Mesenchymal stem cell (in vitro differentiated cells and primary cell): ENCODE measurements at regions not wholly inside any gene's neighbourhood (a gene's known extent, or its start where the extent isn't known, plus 50 kb on each side); places are given as distances from the start of the nearest gene placed in this dataset.
"Not testable (repeated sequence)": the region's sequence is repeated elsewhere in the genome, so short reads cannot be mapped to it uniquely, and the experiment has no call there.

ENCODE experiments used
- DNase-seq: peaks from one replicate; pipeline ENCODE4 v3.0.0-alpha.2; 2013
- H2AFZ ChIP-seq: one replicate; pipeline ENCODE4 v1.6.1; 2013; ENCODE audit warnings: low read depth, mild to moderate bottlenecking, control low read depth, inconsistent platforms, low read length, moderate library complexity
- H2AK5ac ChIP-seq: 2 replicates; pipeline ENCODE4 v1.6.1; 2013; ENCODE audit warnings: low read length, moderate library complexity, mild to moderate bottlenecking, inconsistent platforms; ENCODE audit not compliant: severe bottlenecking
- H2BK120ac ChIP-seq: one replicate; pipeline ENCODE4 v1.6.1; 2013; ENCODE audit warnings: low read depth, mild to moderate bottlenecking, inconsistent platforms, low read length, moderate library complexity
- H2BK12ac ChIP-seq, 2 experiments: one replicate each; pipeline ENCODE4 v1.6.1; 2013; ENCODE audit warnings: inconsistent platforms in 2 of 2, low read length in 2 of 2, mild to moderate bottlenecking in 2 of 2, moderate library complexity in 2 of 2, control low read depth in 1 of 2
- H2BK15ac ChIP-seq: one replicate; pipeline ENCODE4 v1.6.1; 2013; ENCODE audit warnings: mild to moderate bottlenecking, low read depth, inconsistent platforms; ENCODE audit not compliant: poor library complexity, severe bottlenecking
- H2BK5ac ChIP-seq: 2 replicates; pipeline ENCODE4 v1.6.1; 2013; ENCODE audit warnings: low read depth, mild to moderate bottlenecking, low read length, control low read depth, inconsistent platforms; ENCODE audit not compliant: poor library complexity, severe bottlenecking
- H3K14ac ChIP-seq, 2 experiments: one replicate each; pipeline ENCODE4 v1.6.1; 2013; ENCODE audit warnings: inconsistent platforms in 2 of 2, low read length in 2 of 2, control low read depth in 1 of 2, mild to moderate bottlenecking in 1 of 2, moderate library complexity in 1 of 2
- H3K18ac ChIP-seq, 2 experiments: one replicate each; pipeline ENCODE4 v1.6.1; 2013; ENCODE audit warnings: inconsistent platforms in 2 of 2, low read length in 2 of 2, control low read depth in 1 of 2, low read depth in 1 of 2, mild to moderate bottlenecking in 1 of 2
- H3K23ac ChIP-seq, 2 experiments: one replicate each; pipeline ENCODE4 v1.6.1; 2013; ENCODE audit warnings: inconsistent platforms in 2 of 2, low read length in 2 of 2, mild to moderate bottlenecking in 2 of 2, moderate library complexity in 2 of 2, control low read depth in 1 of 2
- H3K27ac ChIP-seq: 2 replicates; pipeline ENCODE4 v1.5.1; 2013; ENCODE audit warnings: mild to moderate bottlenecking, moderate library complexity, low read length, control low read depth, inconsistent platforms; ENCODE audit not compliant: poor library complexity, severe bottlenecking
- H3K27me3 ChIP-seq, 2 experiments: 2 replicates each; pipeline versions ENCODE4 v1.6.1 to v1.7.0; 2013; ENCODE audit warnings: low read length in 2 of 2, mild to moderate bottlenecking in 2 of 2, moderate library complexity in 2 of 2, control low read depth in 1 of 2, inconsistent platforms in 1 of 2; ENCODE audit not compliant: control insufficient read depth in 1 of 2, insufficient read depth in 1 of 2
- H3K36me3 ChIP-seq, 2 experiments: 2 replicates each; pipeline versions ENCODE4 v1.6.1 to v1.7.0; 2013; ENCODE audit warnings: low read length in 2 of 2, control low read depth in 1 of 2, inconsistent platforms in 1 of 2, low read depth in 1 of 2, mild to moderate bottlenecking in 1 of 2; ENCODE audit not compliant: insufficient read depth in 2 of 2, control insufficient read depth in 1 of 2
- H3K4ac ChIP-seq, 2 experiments: one replicate each; pipeline ENCODE4 v1.6.1; 2013; ENCODE audit warnings: inconsistent platforms in 2 of 2, low read length in 2 of 2, mild to moderate bottlenecking in 2 of 2, moderate library complexity in 2 of 2, control low read depth in 1 of 2, low read depth in 1 of 2
- H3K4me1 ChIP-seq: 2 replicates; pipeline ENCODE4 v1.6.1; 2013; ENCODE audit warnings: low read depth, low read length, control low read depth; ENCODE audit not compliant: control insufficient read depth, insufficient read depth
- H3K4me2 ChIP-seq: 2 replicates; pipeline ENCODE4 v1.6.1; 2013; ENCODE audit warnings: low read length, mild to moderate bottlenecking, inconsistent platforms; ENCODE audit not compliant: poor library complexity, severe bottlenecking
- H3K4me3 ChIP-seq, 2 experiments: 2 replicates each; pipeline versions ENCODE4 v1.5.1 to v1.7.0; 2013; ENCODE audit warnings: low read length in 2 of 2, mild to moderate bottlenecking in 2 of 2, control low read depth in 1 of 2, low read depth in 1 of 2; ENCODE audit not compliant: insufficient read depth in 1 of 2
- H3K79me1 ChIP-seq: replicated peaks from 2 replicates; pipeline ENCODE4 v1.6.1; 2013; ENCODE audit warnings: mild to moderate bottlenecking, control low read depth, low read length, inconsistent platforms; ENCODE audit not compliant: poor library complexity, severe bottlenecking
- H3K9ac ChIP-seq: 2 replicates; pipeline ENCODE4 v1.7.0; 2013; ENCODE audit warnings: mild to moderate bottlenecking, low read length, moderate library complexity
- H3K9me3 ChIP-seq: 2 replicates; pipeline ENCODE4 v1.7.0; 2013; ENCODE audit warnings: mild to moderate bottlenecking, low read length; ENCODE audit not compliant: control insufficient read depth
- H4K8ac ChIP-seq: one replicate; pipeline ENCODE4 v1.6.1; 2013; ENCODE audit warnings: inconsistent platforms, mild to moderate bottlenecking, low read length, moderate library complexity
- H4K91ac ChIP-seq: one replicate; pipeline ENCODE4 v1.6.1; 2013; ENCODE audit warnings: mild to moderate bottlenecking, low read length, inconsistent platforms
- WGBS: methylation state at CpG from one replicate; pipeline ENCODE4 v1.1.7; 2013; ENCODE audit warnings: mixed read lengths; 5-methylcytosine and 5-hydroxymethylcytosine counted together

DNA sequence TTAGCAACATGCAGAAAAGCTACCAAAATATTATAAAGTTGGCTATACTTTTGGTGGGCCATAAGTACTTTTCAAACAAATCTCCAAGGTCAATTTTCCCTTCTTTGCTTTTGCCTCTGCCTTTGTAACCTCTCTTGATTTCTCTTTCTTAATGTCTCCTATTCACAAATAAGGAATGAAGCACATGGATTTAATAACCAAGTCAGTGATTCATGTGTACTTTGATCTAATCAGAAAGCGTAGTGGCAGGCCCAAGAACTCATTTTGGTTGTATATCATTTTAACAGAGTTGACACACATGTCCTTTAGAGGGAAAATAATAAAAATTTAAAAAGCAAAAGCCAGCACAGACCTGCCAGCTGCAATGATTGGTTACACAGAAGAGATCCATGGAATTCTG, 93.7 kb downstream of the FZD1 start:
- no peak overlapping the region for H3K27ac ChIP-seq
- H3K9ac ChIP-seq = no peak overlapping the region
- H3K79me1 ChIP-seq = no peaks in the 10 kb centered on the region
- WGBS = no CpG with 5 or more reads among the region's 1 CpG
- H3K4me2 ChIP-seq = no peak overlapping the region
- no peak overlapping the region for H2BK5ac ChIP-seq
- H3K14ac ChIP-seq = no peak overlapping the region
- H3K4ac ChIP-seq = no peak overlapping the region
- no peak overlapping the region for H2BK15ac ChIP-seq
- H2BK120ac ChIP-seq = no peak overlapping the region
- H2BK12ac ChIP-seq = no peak overlapping the region
- H3K18ac ChIP-seq = no peak overlapping the region
- no peak overlapping the region for H2AFZ ChIP-seq
- no peak for DNase-seq
- peaks cover 0 to 4% of the 10 kb centered on the region in 2 experiments for H3K27me3 ChIP-seq
- no peak overlapping the region for H2AK5ac ChIP-seq
- H4K8ac ChIP-seq = no peak overlapping the region
- no peak overlapping the region for H3K23ac ChIP-seq
- H3K4me3 ChIP-seq = no peak overlapping the region
- H3K36me3 ChIP-seq = no peaks in the 10 kb centered on the region
- H3K9me3 ChIP-seq = no peaks in the 10 kb centered on the region
- peaks cover 2% of the 10 kb centered on the region for H3K4me1 ChIP-seq
- no peak overlapping the region for H4K91ac ChIP-seq

- 50% methylated on average over 1 of the region's 2 CpGs for WGBS
- Histone ChIP-seq H3K79me1 (no peaks in the 10 kb centered on the region), H3K4ac (no peak overlapping the region), H3K27me3 (peaks cover 0 to 4% of the 10 kb centered on the region in 2 experiments), H2AFZ (no peak overlapping the region), H4K8ac (no peak overlapping the region), H2BK5ac (no peak overlapping the region), H2AK5ac (no peak overlapping the region), H3K14ac (no peak overlapping the region), H2BK120ac (no peak overlapping the region), H3K4me1 (peaks cover 2% of the 10 kb centered on the region), H2BK15ac (no peak overlapping the region), H3K36me3 (no peaks in the 10 kb centered on the region), H4K91ac (no peak overlapping the region), H3K23ac (no peak overlapping the region), H3K9ac (no peak overlapping the region), H2BK12ac (no peak overlapping the region), H3K4me2 (no peak overlapping the region), H3K18ac (no peak overlapping the region), H3K27ac (no peak overlapping the region), H3K4me3 (no peak overlapping the region), H3K9me3 (no peaks in the 10 kb centered on the region)
- DNase-seq = no peak
Measured at GRCh38 chr7:91358303-91358702, 94.1 kb downstream of the FZD1 start.

GRCh38 chr7:91365097-91365496, 100.9 kb downstream of the FZD1 start:
- H3K18ac ChIP-seq, H3K79me1 ChIP-seq, H3K27ac ChIP-seq, DNase-seq, H3K27me3 ChIP-seq, H3K9ac ChIP-seq, H2AFZ ChIP-seq, H3K4me2 ChIP-seq, H3K4me1 ChIP-seq, H4K8ac ChIP-seq, H3K9me3 ChIP-seq, H2BK120ac ChIP-seq, H3K4me3 ChIP-seq, H2AK5ac ChIP-seq, H3K23ac ChIP-seq, H4K91ac ChIP-seq, H3K36me3 ChIP-seq, H2BK12ac ChIP-seq, H3K14ac ChIP-seq, H2BK5ac ChIP-seq, H2BK15ac ChIP-seq, H3K4ac ChIP-seq: not testable (repeated sequence)
- 100% methylated on average over 1 of the region's 5 CpGs for WGBS

- Histone ChIP-seq H3K4me2 (no peak overlapping the region), H2BK120ac (no peak overlapping the region), H3K9ac (no peak overlapping the region), H3K4me3 (no peak overlapping the region), H4K91ac (no peak overlapping the region), H3K36me3 (no peaks in the 10 kb centered on the region), H3K18ac (no peak overlapping the region), H3K14ac (no peak overlapping the region), H3K9me3 (no peaks in the 10 kb centered on the region), H3K4me1 (no peaks in the 10 kb centered on the region), H2AK5ac (no peak overlapping the region), H2BK5ac (no peak overlapping the region), H3K4ac (no peak overlapping the region), H2BK15ac (no peak overlapping the region), H2BK12ac (no peak overlapping the region), H3K79me1 (no peaks in the 10 kb centered on the region), H2AFZ (no peak overlapping the region), H3K23ac (no peak overlapping the region), H3K27me3 (no peaks in the 10 kb centered on the region), H3K27ac (no peak overlapping the region), H4K8ac (no peak overlapping the region)
- DNase-seq = no peak
Measured at GRCh38 chr7:91366091-91366490, 101.9 kb downstream of the FZD1 start.
